GM19452 (cell line): ENCODE measurements at regions not wholly inside any gene's neighbourhood (a gene's known extent, or its start where the extent isn't known, plus 50 kb on each side); places are given as distances from the start of the nearest gene placed in this dataset.

Experiments used
- ATAC-seq: cut with Tn5 transposase; IDR thresholded peaks from one replicate; pipeline ENCODE4 v1.9.1; 2021; ENCODE audit not compliant: unreplicated experiment

DNA sequence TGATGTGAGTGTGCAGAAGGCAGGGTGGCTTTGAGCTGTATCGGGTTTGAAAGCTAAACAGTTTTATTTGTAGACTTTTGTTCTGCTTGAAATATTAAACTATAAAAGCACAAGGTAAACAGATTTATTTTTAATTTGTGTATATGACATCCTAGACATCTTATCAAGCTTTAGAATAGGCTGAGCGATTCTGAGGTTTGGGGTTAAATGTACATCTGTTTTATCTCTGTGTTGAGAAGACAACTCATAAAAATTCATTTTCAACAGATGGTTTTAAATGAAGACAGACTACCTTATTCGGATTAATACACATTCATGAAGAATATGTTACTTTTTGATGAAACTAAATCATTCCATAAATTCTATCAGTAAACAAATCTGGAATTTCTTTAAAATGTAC, 368.8 kb downstream of the RPRM start:
- no peak for ATAC-seq

DNA sequence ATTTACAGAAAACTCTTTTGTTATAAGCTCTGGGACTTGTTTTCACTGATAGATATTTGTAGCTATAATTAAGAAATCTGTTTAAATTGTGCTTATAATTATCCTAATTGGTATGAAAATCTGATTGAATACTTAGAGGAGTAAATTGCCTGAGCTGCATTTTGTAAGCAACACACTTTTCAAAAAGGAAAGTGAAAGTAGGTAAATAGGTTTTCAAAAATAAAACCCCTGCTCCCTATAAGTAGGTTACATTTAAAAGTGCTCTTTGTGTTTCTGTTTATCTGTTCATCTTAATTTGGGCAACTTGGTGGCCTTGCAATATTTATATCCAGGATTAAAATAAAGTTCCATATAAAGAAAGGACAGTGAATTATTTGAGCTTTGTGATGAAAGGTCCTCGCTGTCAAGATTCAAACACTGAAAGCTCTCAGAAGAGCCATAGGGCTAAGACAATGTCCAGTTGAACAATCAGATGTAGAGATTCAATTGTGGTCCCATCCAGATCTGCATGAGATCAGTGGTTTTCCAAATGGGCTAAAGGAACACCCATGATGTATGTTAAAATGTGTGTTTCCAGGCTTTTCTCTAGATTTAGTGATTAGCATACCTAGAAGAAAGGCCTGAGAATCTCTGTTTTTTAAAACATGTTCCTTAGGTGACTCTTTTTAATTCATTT, 371.6 kb downstream of the RPRM start:
- ATAC-seq: no peak

DNA sequence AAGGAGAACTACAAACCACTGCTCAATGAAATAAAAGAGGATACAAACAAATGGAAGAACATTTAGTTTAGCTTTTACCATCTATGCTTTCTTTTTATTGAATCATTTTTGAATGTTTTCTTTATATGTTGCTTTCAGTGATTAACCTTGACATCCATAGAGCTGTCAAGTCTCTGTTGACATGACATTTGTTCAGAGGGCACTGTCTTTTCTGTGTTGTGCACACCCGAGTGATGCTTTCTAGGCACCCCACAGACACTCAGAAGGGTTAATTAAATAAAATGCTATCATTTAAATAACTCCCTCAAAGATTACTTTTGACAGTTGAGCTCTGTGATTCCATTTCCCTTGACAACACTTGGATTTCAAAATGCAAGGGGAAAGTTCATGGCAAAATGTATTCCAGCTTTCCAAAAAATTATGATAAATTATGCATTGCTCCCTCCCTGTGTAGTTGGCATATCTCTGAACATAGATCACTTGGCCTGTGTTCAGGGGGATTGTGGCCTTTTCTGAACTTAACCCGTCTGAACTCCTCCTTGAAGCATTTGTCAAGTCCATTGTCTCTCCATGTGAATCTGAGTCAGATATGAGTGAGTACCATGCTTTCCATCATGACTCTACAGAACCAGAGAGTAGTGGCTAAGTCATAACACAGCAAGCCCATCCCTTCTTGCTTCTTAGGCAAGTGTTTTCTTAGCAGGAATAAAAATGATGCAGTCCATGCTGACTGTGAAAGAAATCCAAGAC, 372.6 kb downstream of the RPRM start:
- no peak for ATAC-seq

DNA sequence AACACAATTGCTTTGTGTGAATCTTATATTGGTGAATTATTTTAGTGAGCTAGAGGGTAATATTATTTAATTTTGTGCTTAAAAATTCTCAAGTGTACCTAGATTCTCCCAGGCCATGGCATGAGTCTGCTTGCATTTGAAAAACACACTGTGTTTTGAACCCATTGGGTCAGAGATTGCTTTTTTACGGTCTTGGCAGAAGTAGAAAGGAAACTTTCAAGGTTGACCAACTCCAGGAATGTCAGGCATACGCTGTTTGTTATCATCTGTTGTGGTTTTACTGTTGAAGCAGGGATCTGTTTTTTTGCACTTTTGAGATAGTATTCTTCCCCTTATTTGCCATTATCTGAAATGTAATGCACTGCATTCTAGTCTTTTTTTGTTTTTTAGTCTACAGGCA, 377.4 kb downstream of the RPRM start:
- ATAC-seq: no peak

DNA sequence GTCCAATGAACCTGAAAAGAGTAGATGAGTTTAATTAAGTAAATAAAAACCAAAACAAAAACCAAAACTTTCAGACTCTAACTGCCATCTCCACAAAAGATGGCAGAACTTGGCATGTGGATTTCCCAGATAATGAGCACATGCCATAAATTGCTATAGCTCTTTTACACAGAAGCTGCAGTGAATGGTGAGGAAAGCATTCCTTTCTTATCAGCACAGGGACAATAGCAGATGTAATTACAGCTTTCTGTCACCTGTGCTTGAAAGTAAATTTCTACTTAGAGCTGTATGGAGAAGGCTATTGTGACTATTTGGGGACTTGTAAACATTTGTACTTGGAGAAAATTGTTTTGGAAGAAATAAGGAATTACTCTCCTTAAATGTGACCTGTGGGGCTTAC, 378.4 kb downstream of the RPRM start:
- no peak for ATAC-seq

DNA sequence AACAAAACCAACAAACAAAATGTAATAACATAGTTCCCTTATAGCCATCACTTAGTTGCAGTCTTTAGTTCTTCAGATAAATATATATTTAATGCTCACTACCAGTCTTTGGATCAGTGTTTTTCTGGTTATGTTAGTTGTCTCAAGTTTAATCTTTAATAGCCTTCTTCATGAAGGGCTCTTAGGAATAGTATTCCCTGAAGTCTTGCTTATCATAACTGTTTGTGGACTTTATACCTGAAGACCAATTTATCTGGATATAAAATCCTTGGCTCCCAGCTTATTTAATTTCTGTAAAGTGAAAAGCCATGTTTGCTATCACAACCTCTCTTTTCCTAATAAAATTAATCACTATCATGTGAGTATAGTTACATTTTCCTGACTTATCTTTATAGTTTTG, 379.7 kb downstream of the ARL6IP6 start:
- no peak for ATAC-seq

DNA sequence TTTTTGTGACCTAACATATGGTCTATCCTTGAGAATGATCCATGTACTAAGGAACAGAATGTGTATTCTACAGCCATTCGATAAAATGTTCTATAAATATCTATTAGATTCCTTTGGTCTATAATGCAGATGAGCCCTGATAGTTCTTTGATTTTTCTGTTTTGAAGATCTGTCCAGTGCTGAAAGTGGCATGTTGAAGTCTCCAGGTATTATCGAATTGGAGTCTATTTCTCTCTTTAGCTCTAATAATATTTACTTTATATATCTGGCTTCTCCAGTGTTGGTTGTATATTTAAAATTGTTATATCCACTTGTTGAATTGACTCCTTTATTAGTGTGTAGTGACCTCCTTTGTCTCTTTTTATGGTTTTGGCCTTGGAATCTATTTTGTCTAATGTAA, 377.9 kb downstream of the ARL6IP6 start:
- no peak for ATAC-seq

DNA sequence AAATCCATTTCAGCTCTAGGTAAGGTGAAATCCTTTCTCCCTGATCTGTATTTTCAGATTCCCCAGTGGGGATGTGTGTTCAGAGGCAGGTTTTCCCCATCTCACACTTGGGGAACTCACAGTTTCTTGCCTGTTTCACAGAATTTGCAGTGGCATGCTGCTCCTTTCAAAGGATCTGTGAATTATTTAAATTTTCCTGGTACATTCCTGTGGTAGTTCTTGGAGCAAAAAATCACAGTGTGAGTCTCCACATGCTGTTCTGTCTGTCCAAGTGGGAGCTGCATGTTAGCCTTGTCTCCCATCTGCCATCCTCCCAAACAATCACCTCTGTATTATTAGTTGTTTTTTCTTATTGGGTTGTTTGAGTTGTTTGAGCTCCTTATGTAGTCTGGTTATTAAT, 372.9 kb downstream of the ARL6IP6 start:
- ATAC-seq: no peak

DNA sequence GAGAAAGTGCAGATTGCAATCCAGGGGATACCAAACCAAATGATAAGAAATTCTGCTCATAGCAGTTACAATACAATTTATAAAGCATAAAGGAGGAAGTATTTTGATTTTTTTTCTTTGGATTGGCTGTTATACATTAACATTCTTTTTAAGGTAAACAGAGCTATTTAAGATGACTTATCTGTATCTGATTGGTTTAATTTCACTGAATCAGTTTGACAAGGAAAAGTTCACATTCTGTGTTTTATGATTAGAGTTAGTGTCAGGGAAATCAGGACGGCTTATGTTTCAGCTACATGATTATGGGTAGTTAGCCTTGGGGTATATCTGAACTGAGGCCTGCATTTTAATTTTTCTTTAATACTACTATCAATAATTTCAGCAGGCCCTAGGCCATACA, 360.9 kb downstream of the ARL6IP6 start:
- ATAC-seq: no peak

DNA sequence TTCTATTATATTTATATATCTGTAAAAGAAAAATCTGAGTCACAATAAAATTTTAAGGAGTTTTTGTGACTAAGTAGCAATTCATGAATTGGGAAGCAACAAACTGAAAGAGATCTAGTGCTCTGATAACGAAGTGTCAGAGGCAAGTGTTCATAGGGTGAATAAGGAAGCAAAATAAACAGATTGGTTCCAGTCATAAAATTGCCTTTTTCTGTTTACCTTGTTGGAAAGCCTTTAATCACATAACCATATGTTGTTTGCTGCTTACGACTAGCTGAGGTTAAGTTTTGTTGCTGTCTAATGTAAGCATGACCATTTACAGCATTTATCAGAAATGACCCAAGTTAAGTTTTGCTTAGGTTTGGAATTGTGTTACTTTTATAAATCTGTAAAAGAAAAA, 358.9 kb downstream of the ARL6IP6 start:
- no peak for ATAC-seq

DNA sequence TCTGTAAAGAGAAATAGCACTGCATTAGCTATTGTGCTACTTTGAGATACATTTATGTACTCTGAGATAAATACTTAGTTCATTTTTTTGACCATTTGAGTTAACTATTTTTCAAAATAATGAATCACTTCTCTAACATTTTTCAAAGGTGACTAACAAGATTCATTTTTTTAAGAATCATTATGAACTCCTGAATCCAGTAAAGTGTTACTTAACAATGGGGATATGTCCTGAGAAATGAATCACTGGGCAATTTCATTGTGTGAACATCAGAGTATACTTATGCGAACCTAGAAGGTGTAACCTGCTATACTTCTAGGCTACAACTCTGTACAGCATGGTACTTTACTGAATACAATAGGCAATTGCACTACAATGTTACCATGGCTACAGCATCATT, 355.8 kb downstream of the ARL6IP6 start:
- ATAC-seq: no peak

DNA sequence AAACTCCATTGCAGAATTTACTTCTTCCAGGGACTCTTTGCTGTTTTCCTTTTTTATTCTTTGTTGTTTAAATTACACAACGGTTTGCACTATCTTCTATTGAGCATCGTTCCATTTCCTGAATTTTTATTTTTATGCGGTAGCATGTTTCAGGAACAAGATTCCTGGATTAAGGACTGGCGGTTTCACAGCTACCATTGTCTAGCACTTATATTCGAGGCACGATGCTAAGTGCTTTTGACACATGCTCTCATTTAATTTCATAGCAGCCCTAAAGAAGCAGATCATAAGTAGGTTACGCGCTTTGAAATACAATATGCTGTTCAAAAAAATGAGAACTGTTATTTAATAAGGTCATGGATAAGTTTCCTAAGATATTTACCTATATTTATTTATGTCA, 354.4 kb downstream of the ARL6IP6 start:
- no peak for ATAC-seq

DNA sequence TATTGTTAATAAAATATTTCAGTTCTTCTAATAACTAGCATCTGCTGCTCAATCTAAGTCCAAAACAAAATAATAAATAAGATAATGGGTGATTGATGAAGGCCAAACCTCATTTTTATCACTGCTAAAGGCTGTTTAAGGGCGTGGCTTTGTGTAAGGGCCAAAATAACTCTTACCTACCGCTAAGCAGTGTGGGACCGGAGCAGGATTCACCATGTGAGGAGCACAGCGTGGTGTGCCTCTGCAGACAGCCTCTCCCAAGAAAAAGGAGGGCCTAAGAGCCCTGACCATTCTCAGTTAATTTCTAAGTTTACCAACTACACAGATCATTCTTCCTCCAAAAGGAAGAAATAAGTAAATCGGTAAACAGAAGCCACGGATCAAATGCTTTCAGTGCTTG, 353.7 kb downstream of the ARL6IP6 start:
- no peak for ATAC-seq

DNA sequence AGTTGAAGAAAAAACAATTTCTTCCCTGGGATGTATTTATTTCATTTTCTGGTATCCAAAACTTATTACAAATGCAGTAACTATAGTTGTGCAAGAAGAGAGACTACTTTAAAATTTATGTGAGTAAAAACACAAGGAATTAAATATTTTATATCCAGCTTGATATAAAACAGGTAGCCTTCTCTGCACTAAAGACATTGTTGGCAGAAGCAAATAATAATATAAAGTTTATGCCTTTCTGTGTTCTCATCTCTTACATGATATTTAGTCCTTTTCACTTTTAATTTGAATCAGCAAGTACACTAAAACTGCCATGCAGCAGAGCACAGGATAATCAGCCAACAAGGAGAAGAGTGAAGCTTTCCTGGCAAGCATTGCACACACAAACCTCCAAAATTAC, 352.7 kb downstream of the ARL6IP6 start:
- no peak for ATAC-seq

DNA sequence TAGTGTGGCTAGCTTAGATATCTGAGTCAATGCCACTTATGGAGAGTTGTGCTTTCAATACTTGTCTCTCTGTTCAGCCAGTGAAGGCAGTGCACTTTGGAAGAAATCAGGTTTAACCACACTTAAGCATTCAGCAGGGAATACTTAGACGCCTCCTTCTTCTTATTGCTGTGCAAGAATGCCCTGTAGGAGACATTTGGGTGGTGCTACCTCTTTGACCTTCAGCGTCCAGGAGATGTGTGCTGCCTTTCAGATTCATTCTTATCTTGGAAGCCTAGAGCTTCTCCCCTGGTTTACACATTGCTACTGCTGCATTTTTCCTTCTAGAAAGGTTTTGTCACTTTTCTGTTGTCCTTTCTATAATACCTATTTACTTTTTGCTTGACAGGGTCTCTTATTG, 350.5 kb downstream of the ARL6IP6 start:
- no peak for ATAC-seq

DNA sequence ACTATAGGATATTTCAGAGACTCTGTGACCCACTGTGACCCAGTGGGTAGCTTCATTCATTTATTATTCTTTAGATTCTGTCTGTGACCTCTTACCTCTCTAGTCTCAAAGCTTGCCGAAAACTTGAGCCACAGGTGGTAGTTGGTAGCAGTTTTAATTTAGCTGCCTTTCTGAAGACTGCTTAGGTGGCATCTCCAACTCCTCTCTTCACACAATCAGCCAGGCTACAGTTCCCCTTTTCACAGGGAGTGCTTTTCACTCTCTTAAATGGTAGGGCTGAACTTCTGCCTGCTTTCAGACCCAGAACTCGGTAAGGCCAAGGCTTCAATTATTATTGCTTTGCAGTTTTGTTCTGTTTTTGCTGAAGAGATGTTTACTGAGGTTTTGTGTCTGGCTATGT, 349.6 kb downstream of the ARL6IP6 start:
- ATAC-seq: no peak

DNA sequence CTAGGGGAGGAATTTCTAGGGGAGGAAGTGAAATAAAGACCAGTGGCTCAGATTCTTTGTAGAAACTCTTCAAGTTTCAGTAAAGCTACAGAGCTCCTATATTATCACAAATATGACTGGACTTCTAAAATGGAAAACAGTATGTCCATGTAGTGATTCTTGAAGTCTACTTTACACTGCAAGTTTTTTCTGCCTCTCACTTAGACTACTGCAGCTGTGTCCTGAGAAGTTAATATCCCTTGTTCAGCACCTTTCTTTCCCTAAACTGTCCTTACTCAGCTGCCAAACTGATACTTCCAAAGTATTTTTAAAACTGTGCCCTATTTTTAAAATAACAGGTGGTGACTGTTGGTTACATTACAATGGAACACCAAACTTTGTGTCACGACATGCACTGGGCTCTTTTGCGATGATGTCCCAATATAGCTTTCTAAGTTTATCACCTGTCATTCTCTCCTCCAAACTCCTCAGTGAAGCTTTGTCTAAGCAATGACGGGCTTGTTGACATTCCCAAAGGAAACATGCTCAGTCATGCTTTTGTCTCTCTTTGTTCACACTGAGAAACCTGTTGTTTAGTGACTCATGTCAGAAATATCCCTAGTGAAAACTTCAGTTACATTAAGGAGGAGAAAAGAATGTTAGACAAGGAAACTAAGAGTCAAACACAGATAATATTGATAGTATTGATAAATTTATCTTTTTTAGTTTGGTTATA, 341.1 kb downstream of the ARL6IP6 start:
- no peak for ATAC-seq

DNA sequence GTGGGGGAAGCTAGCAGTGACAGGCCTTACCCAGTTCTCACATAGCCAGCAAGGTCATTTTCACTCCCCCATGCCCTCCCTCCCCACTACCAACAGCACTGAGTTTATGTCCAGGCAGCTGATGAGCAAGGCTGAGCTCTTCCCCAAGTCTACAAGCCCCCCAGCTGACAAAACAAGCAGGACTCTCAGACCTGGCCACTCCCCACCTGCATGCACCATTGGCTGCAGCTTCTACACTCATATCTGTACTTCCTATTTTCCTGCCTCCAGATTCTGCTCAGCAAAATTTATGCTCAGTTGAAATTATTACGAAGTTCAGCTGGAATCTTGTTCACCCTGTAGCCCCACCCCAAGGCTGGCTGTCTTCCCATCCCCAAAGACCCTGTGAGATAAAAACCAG, 339.3 kb downstream of the ARL6IP6 start:
- ATAC-seq: no peak

DNA sequence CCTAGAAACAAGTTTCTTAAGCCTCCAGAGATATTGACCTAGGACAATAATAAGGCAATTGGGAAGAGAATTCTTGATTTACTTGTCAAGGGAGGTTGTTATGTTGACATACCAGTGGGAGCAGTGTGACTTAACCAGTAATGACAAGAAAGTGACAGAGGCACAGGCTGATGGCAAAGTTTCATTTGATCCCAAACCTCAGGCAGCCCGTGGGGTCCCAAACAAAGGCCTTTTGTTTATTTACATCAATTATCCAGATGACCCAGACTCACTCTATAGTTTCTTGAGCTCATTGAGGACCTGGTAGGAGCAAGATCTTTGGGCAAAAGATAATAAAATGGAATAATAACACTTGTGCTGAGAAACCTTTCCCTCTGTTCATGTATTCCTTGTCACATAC, 336.8 kb downstream of the ARL6IP6 start:
- ATAC-seq: no peak

DNA sequence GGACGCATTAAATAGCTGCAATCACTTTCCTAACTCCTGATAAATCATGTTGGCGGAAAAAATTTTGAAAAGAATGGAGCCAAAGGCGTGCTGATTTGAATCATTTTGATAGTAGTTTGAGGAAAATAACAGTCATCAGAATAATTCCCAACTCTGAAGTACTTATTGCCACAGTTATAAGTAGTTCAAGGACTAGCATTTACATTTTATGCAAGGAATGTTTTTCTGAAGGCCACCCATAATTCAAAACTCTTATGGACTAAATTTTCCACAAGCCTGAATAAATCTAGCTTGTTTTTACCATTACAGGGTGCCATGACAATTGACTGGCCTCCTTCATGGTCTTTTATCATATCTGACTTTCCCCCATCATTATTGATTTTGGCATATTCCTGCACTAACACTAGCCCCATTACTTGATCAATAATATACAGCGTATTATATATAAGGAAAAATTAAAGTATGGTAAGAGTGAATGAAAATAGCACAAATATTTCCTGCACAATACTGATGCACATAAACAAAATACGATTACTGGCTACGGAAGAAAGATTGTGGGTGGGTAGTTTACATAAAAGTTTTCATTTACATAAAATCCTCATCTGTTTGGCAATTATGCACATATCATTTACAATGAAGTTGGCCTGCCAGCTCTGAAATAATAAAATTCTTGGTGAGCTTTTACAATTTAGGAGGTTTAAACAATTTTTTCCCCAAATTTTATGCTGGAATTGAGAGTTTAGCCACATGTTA, 334.6 kb downstream of the ARL6IP6 start:
- no peak for ATAC-seq

DNA sequence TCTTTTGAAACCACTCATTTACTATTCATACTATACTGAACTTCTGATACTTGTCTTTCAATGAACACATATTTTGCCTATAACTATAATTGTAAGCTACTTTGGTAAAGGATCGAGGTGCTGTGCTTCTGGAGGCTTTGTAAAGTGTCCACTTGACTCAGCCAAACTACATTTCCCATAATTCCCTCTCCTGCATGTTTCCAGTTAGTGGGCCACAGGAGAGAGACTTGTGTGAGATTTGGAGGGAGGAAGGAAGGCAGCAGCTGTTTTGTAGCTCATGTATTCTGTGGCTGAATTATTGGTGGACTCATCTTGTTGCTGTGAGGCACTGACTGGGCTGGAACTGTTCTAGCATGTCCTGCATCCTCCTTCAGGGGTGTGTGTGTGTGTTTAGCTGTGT, 328.8 kb downstream of the ARL6IP6 start:
- no peak for ATAC-seq

DNA sequence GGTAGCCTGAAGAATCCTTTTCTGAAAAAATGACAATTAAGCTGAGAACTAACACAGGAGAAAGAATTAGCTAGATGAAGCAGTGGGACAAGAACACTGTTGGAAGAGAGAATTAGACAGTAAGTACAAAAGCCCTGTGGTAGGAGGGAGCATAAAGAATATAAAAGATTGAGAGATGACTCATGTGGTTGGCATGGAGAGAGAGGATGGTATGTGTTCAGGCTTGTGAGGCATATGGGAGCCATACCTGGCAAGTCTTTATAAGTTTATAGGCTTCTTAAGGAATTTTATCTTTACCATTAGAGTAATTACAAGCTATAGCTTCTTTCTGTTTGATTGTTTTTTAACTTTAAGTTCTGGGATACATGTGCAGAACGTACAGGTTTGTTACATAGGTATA, 325.0 kb downstream of the ARL6IP6 start:
- ATAC-seq: no peak
